ENCODE measurements at regions not wholly inside any gene's neighbourhood (a gene's known extent, or its start where the extent isn't known, plus 50 kb on each side); places are given as distances from the start of the nearest gene placed in this dataset.
"Not testable (repeated sequence)": the region's sequence is repeated elsewhere in the genome, so short reads cannot be mapped to it uniquely, and the experiment has no call there.

GRCh38 chr3:106850437-106850836, 526.8 kb upstream of the CCDC54 start:
- DNase-seq (ENCODE audit: low spot score) (no peak), ATAC-seq (ENCODE audit: insufficient number of reproducible peaks, low FRiP score, low read depth) (no peak)
- peaks cover 4 to 12% of the 10 kb centered on the region in 2 donors for H3K4me1 ChIP-seq (ENCODE audit: control insufficient read depth in 1 of 2, low read depth in 2 of 2)
- H3K27me3 ChIP-seq (replicated peaks; ENCODE audit: insufficient read depth): no peaks in the 10 kb centered on the region
- TF ChIP-seq, protein P1, sequence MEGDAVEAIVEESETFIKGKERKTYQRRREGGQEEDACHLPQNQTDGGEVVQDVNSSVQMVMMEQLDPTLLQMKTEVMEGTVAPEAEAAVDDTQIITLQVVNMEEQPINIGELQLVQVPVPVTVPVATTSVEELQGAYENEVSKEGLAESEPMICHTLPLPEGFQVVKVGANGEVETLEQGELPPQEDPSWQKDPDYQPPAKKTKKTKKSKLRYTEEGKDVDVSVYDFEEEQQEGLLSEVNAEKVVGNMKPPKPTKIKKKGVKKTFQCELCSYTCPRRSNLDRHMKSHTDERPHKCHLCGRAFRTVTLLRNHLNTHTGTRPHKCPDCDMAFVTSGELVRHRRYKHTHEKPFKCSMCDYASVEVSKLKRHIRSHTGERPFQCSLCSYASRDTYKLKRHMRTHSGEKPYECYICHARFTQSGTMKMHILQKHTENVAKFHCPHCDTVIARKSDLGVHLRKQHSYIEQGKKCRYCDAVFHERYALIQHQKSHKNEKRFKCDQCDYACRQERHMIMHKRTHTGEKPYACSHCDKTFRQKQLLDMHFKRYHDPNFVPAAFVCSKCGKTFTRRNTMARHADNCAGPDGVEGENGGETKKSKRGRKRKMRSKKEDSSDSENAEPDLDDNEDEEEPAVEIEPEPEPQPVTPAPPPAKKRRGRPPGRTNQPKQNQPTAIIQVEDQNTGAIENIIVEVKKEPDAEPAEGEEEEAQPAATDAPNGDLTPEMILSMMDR (IDR thresholded peaks at IDR 0.05): no peak
- no peak overlapping the region for H3K4me3 ChIP-seq
- no peaks in the 10 kb centered on the region for H3K9me3 ChIP-seq
- H3K36me3 ChIP-seq: no peaks in the 10 kb centered on the region
- no peak overlapping the region for H3K27ac ChIP-seq

- not testable (repeated sequence) for H3K27ac ChIP-seq; H3K27me3 ChIP-seq (replicated peaks; ENCODE audit: insufficient read depth); H3K36me3 ChIP-seq; DNase-seq (ENCODE audit: low spot score); ATAC-seq (ENCODE audit: insufficient number of reproducible peaks, low FRiP score, low read depth); H3K4me3 ChIP-seq; H3K9me3 ChIP-seq
- peaks cover 5 to 16% of the 10 kb centered on the region in 2 donors for H3K4me1 ChIP-seq (ENCODE audit: control insufficient read depth in 1 of 2, low read depth in 2 of 2)
These were observed 518.9 kb upstream of the CCDC54 start for GRCh38 chr3:106858321-106858720.

GRCh38 chr3:106860182-106860581, 517.1 kb upstream of the CCDC54 start:
- Histone ChIP-seq H3K27me3 (replicated peaks; ENCODE audit: insufficient read depth) (no peaks in the 10 kb centered on the region), H3K9me3 (no peaks in the 10 kb centered on the region), H3K4me3 (no peak overlapping the region), H3K4me1 (ENCODE audit: control insufficient read depth in 1 of 2, low read depth in 2 of 2) (peaks cover 5 to 16% of the 10 kb centered on the region in 2 donors), H3K27ac (no peak overlapping the region), H3K36me3 (no peaks in the 10 kb centered on the region)
- DNase-seq (ENCODE audit: low spot score) (no peak), ATAC-seq (ENCODE audit: insufficient number of reproducible peaks, low FRiP score, low read depth) (no peak)
- TF ChIP-seq, protein P1 (IDR thresholded peaks at IDR 0.05): no peak

GRCh38 chr3:106862067-106862466, 515.2 kb upstream of the CCDC54 start:
- peak overlapping the region; percentile 30 for H3K4me3 ChIP-seq
- no peak overlapping the region for H3K27ac ChIP-seq
- no peaks in the 10 kb centered on the region for H3K27me3 ChIP-seq (replicated peaks; ENCODE audit: insufficient read depth)
- TF ChIP-seq, protein P1 (IDR thresholded peaks at IDR 0.05): no peak
- DNase-seq (ENCODE audit: low spot score): no peak
- no peaks in the 10 kb centered on the region for H3K36me3 ChIP-seq
- no peak for ATAC-seq (ENCODE audit: insufficient number of reproducible peaks, low FRiP score, low read depth)
- H3K9me3 ChIP-seq: no peaks in the 10 kb centered on the region
- H3K4me1 ChIP-seq (ENCODE audit: control insufficient read depth in 1 of 2, low read depth in 2 of 2): peaks cover 5 to 16% of the 10 kb centered on the region in 2 donors

- TF ChIP-seq, protein P1 (IDR thresholded peaks at IDR 0.05): no peak
- H3K27me3 ChIP-seq (replicated peaks; ENCODE audit: insufficient read depth): no peaks in the 10 kb centered on the region
- no peaks in the 10 kb centered on the region for H3K36me3 ChIP-seq
- DNase-seq (ENCODE audit: low spot score): no peak
- no peak overlapping the region for H3K4me3 ChIP-seq
- no peaks in the 10 kb centered on the region for H3K9me3 ChIP-seq
- no peaks in the 10 kb centered on the region for H3K4me1 ChIP-seq (ENCODE audit: control insufficient read depth in 1 of 2, low read depth in 2 of 2)
- no peak overlapping the region for H3K27ac ChIP-seq
- no peak for ATAC-seq (ENCODE audit: insufficient number of reproducible peaks, low FRiP score, low read depth)
These were observed 499.6 kb upstream of the CCDC54 start for GRCh38 chr3:106877627-106878026.

DNA sequence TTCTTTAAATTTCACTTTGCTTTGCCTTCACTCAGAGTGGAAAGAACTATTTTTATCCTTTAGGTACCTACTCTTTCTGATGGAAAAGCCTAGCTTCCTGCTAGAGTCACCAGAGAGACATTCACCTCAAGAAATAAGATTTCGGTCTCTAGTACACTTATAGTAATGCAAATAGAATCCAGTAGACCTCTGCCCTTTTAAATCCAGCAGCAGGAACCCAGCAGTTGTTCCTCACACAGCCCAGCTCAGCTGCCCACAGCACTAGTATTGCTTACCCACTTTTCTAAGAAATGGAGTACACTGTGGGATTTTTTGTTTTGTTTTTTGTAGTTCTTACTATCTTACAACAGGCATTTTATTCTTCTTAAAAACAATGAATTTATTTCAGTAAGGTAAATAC, 497.0 kb upstream of the CCDC54 start:
- Histone ChIP-seq H3K36me3 (no peaks in the 10 kb centered on the region), H3K27me3 (replicated peaks; ENCODE audit: insufficient read depth) (no peaks in the 10 kb centered on the region), H3K4me3 (no peak overlapping the region), H3K4me1 (ENCODE audit: control insufficient read depth in 1 of 2, low read depth in 2 of 2) (no peaks in the 10 kb centered on the region), H3K9me3 (no peaks in the 10 kb centered on the region), H3K27ac (no peak overlapping the region)
- ATAC-seq (ENCODE audit: insufficient number of reproducible peaks, low FRiP score, low read depth) (no peak), DNase-seq (ENCODE audit: low spot score) (no peak)
- TF ChIP-seq, protein P1 (IDR thresholded peaks at IDR 0.05): no peak
